Calu3 (cell line): ENCODE measurements at regions not wholly inside any gene's neighbourhood (a gene's known extent, or its start where the extent isn't known, plus 50 kb on each side); places are given as distances from the start of the nearest gene placed in this dataset.

ENCODE experiments used
- BruUV-seq: library from RNA; stranded (reverse); fragments of 400-500 nt; replicated peaks from 2 replicates; lab custom pipeline; 2021; lab: Mats Ljungman, UMichigan
- CTCF ChIA-PET: fragments of 300-600 bp; sonication (Branson Sonifier 250); formaldehyde crosslinking; loops from one replicate; lab custom pipeline; 2022; ENCODE audit warnings: antibody characterized with exemption; lab: Charles Lee
- DNase-seq: peaks from one replicate; pipeline ENCODE4 v3.0.0; 2022
- H3K27ac Mint-ChIP-seq: one replicate; pipeline ENCODE4 v1.8.0; 2022; ENCODE audit warnings: mixed read lengths; ENCODE audit not compliant: unreplicated experiment
- H3K27me3 Mint-ChIP-seq: one replicate; pipeline ENCODE4 v1.8.0; 2022; ENCODE audit warnings: mixed read lengths; ENCODE audit not compliant: unreplicated experiment
- H3K36me3 Mint-ChIP-seq: one replicate; pipeline ENCODE4 v1.8.0; 2022; ENCODE audit warnings: mild to moderate bottlenecking, moderate library complexity, mixed read lengths; ENCODE audit not compliant: insufficient read depth, unreplicated experiment
- H3K4me1 Mint-ChIP-seq: one replicate; pipeline ENCODE4 v1.8.0; 2022; ENCODE audit warnings: mild to moderate bottlenecking, low read depth, mixed read lengths; ENCODE audit not compliant: unreplicated experiment
- H3K4me3 Mint-ChIP-seq: one replicate; pipeline ENCODE4 v1.8.0; 2022; ENCODE audit warnings: mild to moderate bottlenecking, low read depth, moderate library complexity, mixed read lengths; ENCODE audit not compliant: unreplicated experiment
- H3K9me3 Mint-ChIP-seq: one replicate; pipeline ENCODE4 v1.8.0; 2022; ENCODE audit warnings: low read depth, mixed read lengths; ENCODE audit not compliant: unreplicated experiment
- CTCF ChIP-seq: fragments of 200-600 bp; IDR thresholded peaks from one replicate; pipeline ENCODE4 v1.8.0; 2022; ENCODE audit warnings: antibody characterized with exemption; ENCODE audit not compliant: unreplicated experiment
- intact Hi-C: fragments of 100-400 bp; cut with micrococcal nuclease; formaldehyde crosslinking; loops from one replicate; pipeline ENCODE4 v1.10.0; 2022; ENCODE audit not compliant: unreplicated experiment

GRCh38 chr13:73189776-73190175, 131.0 kb downstream of the KLF5 start:
- intact Hi-C loops = loop anchor here (10.0 kb wide), 2 partner anchors 85 to 115 kb away; no protein-coding TSS in a partner anchor
- DNase-seq = no peak
- no peaks in the 10 kb centered on the region for H3K27me3 Mint-ChIP-seq
- H3K4me1 Mint-ChIP-seq = peaks cover 26% of the 10 kb centered on the region
- H3K27ac Mint-ChIP-seq = no peak overlapping the region
- H3K4me3 Mint-ChIP-seq = no peak overlapping the region
- CTCF ChIA-PET = no interaction called here
- peaks cover 7% of the 10 kb centered on the region for H3K36me3 Mint-ChIP-seq
- no peak for TF ChIP-seq CTCF
- no peaks in the 10 kb centered on the region for H3K9me3 Mint-ChIP-seq
- no TSS peak for BruUV-seq

GRCh38 chr13:73189362-73189761, 130.6 kb downstream of the KLF5 start:
- intact Hi-C loops = no loop called here
- Mint-ChIP-seq H3K36me3 (peaks cover 5% of the 10 kb centered on the region), H3K27ac (no peak overlapping the region), H3K4me1 (peaks cover 23% of the 10 kb centered on the region), H3K9me3 (no peaks in the 10 kb centered on the region), H3K4me3 (no peak overlapping the region), H3K27me3 (no peaks in the 10 kb centered on the region)
- BruUV-seq = no TSS peak
- CTCF ChIA-PET = no interaction called here
- no peak for TF ChIP-seq CTCF
- DNase-seq = no peak

- CTCF ChIA-PET = no interaction called here
- no TSS peak for BruUV-seq
- H3K27ac Mint-ChIP-seq = no peak overlapping the region
Observed at GRCh38 chr13:73187106-73187505, 128.3 kb downstream of the KLF5 start.

GRCh38 chr13:73179650-73180274, 121.0 kb downstream of the KLF5 start:
- no peaks in the 10 kb centered on the region for H3K27me3 Mint-ChIP-seq

More at GRCh38 chr13:73187106-73187505, 128.3 kb downstream of the KLF5 start:
- no peak for DNase-seq
- TF ChIP-seq CTCF = no peak
- intact Hi-C loops = no loop called here
- H3K27me3 Mint-ChIP-seq = no peaks in the 10 kb centered on the region
- no peaks in the 10 kb centered on the region for H3K36me3 Mint-ChIP-seq
- H3K4me3 Mint-ChIP-seq = no peak overlapping the region
- H3K9me3 Mint-ChIP-seq = no peaks in the 10 kb centered on the region
- peaks cover 13% of the 10 kb centered on the region for H3K4me1 Mint-ChIP-seq

More at GRCh38 chr13:73179650-73180274, 121.0 kb downstream of the KLF5 start:
- intact Hi-C loops = no loop called here
- Mint-ChIP-seq H3K4me1 (peaks cover 4% of the 10 kb centered on the region), H3K4me3 (no peak overlapping the region), H3K27ac (no peak overlapping the region), H3K36me3 (no peaks in the 10 kb centered on the region), H3K9me3 (no peaks in the 10 kb centered on the region)
- BruUV-seq = no TSS peak
- no peak for DNase-seq
- CTCF ChIA-PET = interaction anchor here (0.6 kb wide), 1 partner anchor 9 kb away, joined by 7 read pairs; no protein-coding TSS in a partner anchor
- no peak for TF ChIP-seq CTCF
